B cell (primary cell): ENCODE measurements at regions not wholly inside any gene's neighbourhood (a gene's known extent, or its start where the extent isn't known, plus 50 kb on each side); places are given as distances from the start of the nearest gene placed in this dataset.

Experiments used
- ATAC-seq: fragments of 200-7000 bp; cut with Tn5 transposase; one replicate; pipeline ENCODE4 v1.10.0; 2021; ENCODE audit warnings: low read depth, mild to moderate bottlenecking, moderate number of reproducible peaks, moderate library complexity
- CTCF ChIA-PET: fragments of 350-600 bp; sonication (Branson Sonifier 250); formaldehyde crosslinking; loops from one replicate; lab custom pipeline; 2021; ENCODE audit warnings: antibody characterized with exemption, inconsistent platforms; lab: Charles Lee
- POLR2A ChIA-PET: fragments of 350-600 bp; sonication (Branson Sonifier 250); formaldehyde crosslinking; loops from one replicate; lab custom pipeline; 2021; ENCODE audit warnings: antibody characterized with exemption; lab: Charles Lee
- DNase-seq: peaks from one replicate; pipeline ENCODE4 v3.0.0; 2013
- H2AFZ ChIP-seq: 2 replicates; pipeline ENCODE4 v1.6.1; 2012; ENCODE audit warnings: mild to moderate bottlenecking, low read depth, low read length; ENCODE audit not compliant: insufficient read depth, poor library complexity, severe bottlenecking
- H3K27ac ChIP-seq, 2 donors: 1 replicate in 1 of 2; 2 replicates in 1 of 2; pipeline ENCODE4 v1.5.1; 2012 to 2013; ENCODE audit warnings: low read length in 2 of 2, mild to moderate bottlenecking in 2 of 2, moderate library complexity in 1 of 2
- H3K27me3 ChIP-seq, 4 experiments: fragments of 200-600 bp in 1 of 4; sonication (generic) in 1 of 4; replicated peaks in 1 of 4; 1 replicate in 2 of 4; 2 replicates in 2 of 4; pipeline versions ENCODE4 v1.6.1 to v1.7.0; 2013 to 2016; ENCODE audit warnings: low read length in 3 of 4, mild to moderate bottlenecking in 2 of 4, mixed read lengths in 1 of 4, moderate library complexity in 1 of 4; ENCODE audit not compliant: insufficient read depth in 4 of 4, control insufficient read depth in 3 of 4; ENCODE audit errors: control extremely low read depth in 1 of 4
- H3K36me3 ChIP-seq, 2 experiments: replicated peaks in 1 of 2; 1 replicate in 1 of 2; 2 replicates in 1 of 2; pipeline versions ENCODE4 v1.6.1 to v1.7.1; 2013; ENCODE audit warnings: low read length in 1 of 2; ENCODE audit not compliant: insufficient read depth in 2 of 2, control insufficient read depth in 1 of 2; ENCODE audit errors: control extremely low read depth in 1 of 2, extremely low read depth in 1 of 2
- H3K4me1 ChIP-seq, 2 donors: fragments of 200-600 bp in 1 of 2; sonication (generic) in 1 of 2; 1 replicate in 1 of 2; 2 replicates in 1 of 2; pipeline versions ENCODE4 v1.5.1 to v1.6.1; 2013 to 2017; ENCODE audit warnings: low read length in 2 of 2; ENCODE audit not compliant: control insufficient read depth in 2 of 2, insufficient read depth in 2 of 2
- H3K4me2 ChIP-seq: replicated peaks from 2 replicates; pipeline ENCODE3; 2012; ENCODE audit warnings: mild to moderate bottlenecking, low read depth, low read length; ENCODE audit not compliant: poor library complexity, severe bottlenecking
- H3K4me3 ChIP-seq, 5 experiments: fragments of 200-600 bp in 1 of 5; sonication (generic) in 1 of 5; 1 replicate in 3 of 5; 2 replicates in 2 of 5; pipeline versions ENCODE4 v1.5.1 to v1.7.0; 2011 to 2016; ENCODE audit warnings: low read length in 4 of 5, mild to moderate bottlenecking in 4 of 5, low read depth in 2 of 5, control low read depth in 1 of 5, moderate library complexity in 1 of 5; ENCODE audit not compliant: insufficient read depth in 1 of 5; ENCODE audit errors: control extremely low read depth in 1 of 5, extremely low read depth in 1 of 5
- H3K79me2 ChIP-seq: fragments of 200-600 bp; sonication (generic); one replicate; pipeline ENCODE4 v1.6.0; 2016; ENCODE audit warnings: low read length; ENCODE audit not compliant: control insufficient read depth, insufficient read depth
- H3K9ac ChIP-seq: fragments of 200-600 bp; sonication (generic); 2 replicates; pipeline ENCODE4 v1.6.1; 2017; ENCODE audit warnings: mild to moderate bottlenecking, low read length, moderate library complexity
- H3K9me3 ChIP-seq, 3 donors: one replicate each; pipeline versions ENCODE4 v1.6.1 to v1.7.1; 2013; ENCODE audit warnings: low read length in 2 of 3; ENCODE audit not compliant: control insufficient read depth in 2 of 3, insufficient read depth in 1 of 3; ENCODE audit errors: control extremely low read depth in 1 of 3
- H4K20me1 ChIP-seq: 2 replicates; pipeline ENCODE4 v1.6.0; 2012; ENCODE audit warnings: mild to moderate bottlenecking, low read length; ENCODE audit not compliant: insufficient read depth, control insufficient read depth, poor library complexity, severe bottlenecking
- H3K27ac Mint-ChIP-seq: one replicate; pipeline ENCODE4 v1.8.0; 2021; ENCODE audit warnings: mixed read lengths
- H3K27me3 Mint-ChIP-seq: one replicate; pipeline ENCODE4 v1.8.0; 2021; ENCODE audit warnings: mixed read lengths
- H3K4me1 Mint-ChIP-seq: one replicate; pipeline ENCODE4 v1.8.0; 2021; ENCODE audit warnings: mixed read lengths
- H3K4me3 Mint-ChIP-seq: one replicate; pipeline ENCODE4 v1.8.0; 2021; ENCODE audit warnings: mixed read lengths
- H3K9me3 Mint-ChIP-seq: one replicate; pipeline ENCODE4 v1.8.0; 2022; ENCODE audit warnings: mixed read lengths; ENCODE audit not compliant: insufficient read depth
- EZH2 ChIP-seq: IDR thresholded peaks from 2 replicates; pipeline ENCODE4 v1.6.1; 2012; ENCODE audit warnings: borderline replicate concordance, low read depth, mild to moderate bottlenecking, moderate library complexity, low read length; ENCODE audit not compliant: insufficient read depth, poor library complexity, severe bottlenecking
- WGBS: methylation state at CpG from one replicate; pipeline ENCODE4 v1.1.5; 2013; ENCODE audit warnings: missing lambda C conversion rate; ENCODE audit not compliant: insufficient coverage; 5-methylcytosine and 5-hydroxymethylcytosine counted together
- intact Hi-C: fragments of 100-400 bp; cut with micrococcal nuclease; formaldehyde crosslinking; loops from one replicate; pipeline ENCODE4 v1.10.0; 2022
- TF ChIP-seq, protein P1 (sequence below): fragments of 200-600 bp; IDR thresholded peaks from one replicate; pipeline ENCODE4 v1.8.0; 2022; ENCODE audit warnings: antibody characterized with exemption, mild to moderate bottlenecking

DNA sequence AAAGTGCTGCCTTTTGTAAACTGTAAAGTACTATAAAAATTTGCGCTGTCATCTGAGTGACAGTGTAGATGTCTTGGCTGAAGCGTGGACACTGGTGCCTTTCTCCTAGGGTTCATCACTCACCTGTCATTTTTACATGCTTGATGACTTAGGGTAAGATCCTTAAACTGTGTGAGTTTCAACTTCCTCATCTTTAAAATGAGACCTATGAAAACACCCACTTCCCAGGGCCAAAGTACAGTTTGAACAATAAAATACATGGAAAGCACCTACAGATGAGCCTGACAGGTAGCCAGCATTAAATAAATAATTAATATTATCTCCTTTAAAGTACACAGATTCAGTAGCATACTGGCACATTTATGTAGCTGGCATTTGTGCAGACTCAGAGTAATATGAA is 309.9 kb downstream of the CHRM3 start:
- no peaks in the 10 kb centered on the region for H3K4me1 Mint-ChIP-seq
- no CpG with 5 or more reads among the region's 2 CpGs for WGBS
- intact Hi-C loops: no loop called here

DNA sequence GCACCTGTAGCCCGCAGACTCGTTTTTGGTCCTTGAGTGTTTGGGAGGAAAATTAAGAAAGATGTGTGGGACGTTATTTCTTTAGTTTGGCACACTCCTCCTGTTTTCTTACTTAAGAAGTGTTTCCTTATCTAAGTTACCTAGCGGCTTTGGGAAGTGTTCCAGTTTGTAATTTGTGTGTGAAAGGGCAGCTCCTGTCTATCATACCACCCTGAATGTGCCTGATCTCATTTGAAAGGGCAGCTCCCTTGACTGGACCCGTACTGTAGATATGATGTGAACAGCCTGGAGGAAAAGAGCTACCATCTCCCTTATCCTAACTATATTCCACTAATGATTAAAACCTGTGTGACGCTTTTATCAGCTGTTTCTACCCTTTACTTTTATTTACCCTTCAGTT is 314.3 kb downstream of the CHRM3 start:
- Mint-ChIP-seq H3K27me3 (no peaks in the 10 kb centered on the region), H3K4me1 (no peaks in the 10 kb centered on the region), H3K9me3 (no peaks in the 10 kb centered on the region), H3K27ac (no peak overlapping the region), H3K4me3 (no peak overlapping the region)
- ATAC-seq (no peak), DNase-seq (no peak)
- no peak overlapping the region for H2AFZ ChIP-seq
- WGBS: 100% methylated on average over 1 of the region's 6 CpGs
- H3K27me3 ChIP-seq: no peaks in the 10 kb centered on the region
- no peaks in the 10 kb centered on the region for H4K20me1 ChIP-seq
- intact Hi-C loops: no loop called here
- H3K4me1 ChIP-seq: no peaks in the 10 kb centered on the region
- ChIA-PET CTCF (no interaction called here), POLR2A (no interaction called here)
- H3K27ac ChIP-seq: no peak overlapping the region
- no peak overlapping the region for H3K4me2 ChIP-seq
- H3K4me3 ChIP-seq: no peak overlapping the region
- no peaks in the 10 kb centered on the region for H3K36me3 ChIP-seq
- H3K9ac ChIP-seq: no peak overlapping the region
- no peaks in the 10 kb centered on the region for H3K9me3 ChIP-seq
- TF ChIP-seq, protein P1, sequence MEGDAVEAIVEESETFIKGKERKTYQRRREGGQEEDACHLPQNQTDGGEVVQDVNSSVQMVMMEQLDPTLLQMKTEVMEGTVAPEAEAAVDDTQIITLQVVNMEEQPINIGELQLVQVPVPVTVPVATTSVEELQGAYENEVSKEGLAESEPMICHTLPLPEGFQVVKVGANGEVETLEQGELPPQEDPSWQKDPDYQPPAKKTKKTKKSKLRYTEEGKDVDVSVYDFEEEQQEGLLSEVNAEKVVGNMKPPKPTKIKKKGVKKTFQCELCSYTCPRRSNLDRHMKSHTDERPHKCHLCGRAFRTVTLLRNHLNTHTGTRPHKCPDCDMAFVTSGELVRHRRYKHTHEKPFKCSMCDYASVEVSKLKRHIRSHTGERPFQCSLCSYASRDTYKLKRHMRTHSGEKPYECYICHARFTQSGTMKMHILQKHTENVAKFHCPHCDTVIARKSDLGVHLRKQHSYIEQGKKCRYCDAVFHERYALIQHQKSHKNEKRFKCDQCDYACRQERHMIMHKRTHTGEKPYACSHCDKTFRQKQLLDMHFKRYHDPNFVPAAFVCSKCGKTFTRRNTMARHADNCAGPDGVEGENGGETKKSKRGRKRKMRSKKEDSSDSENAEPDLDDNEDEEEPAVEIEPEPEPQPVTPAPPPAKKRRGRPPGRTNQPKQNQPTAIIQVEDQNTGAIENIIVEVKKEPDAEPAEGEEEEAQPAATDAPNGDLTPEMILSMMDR: no peak
- no peak for TF ChIP-seq EZH2
- no peaks in the 10 kb centered on the region for H3K79me2 ChIP-seq

More for the DNA sequence above, 309.9 kb downstream of the CHRM3 start:
- Mint-ChIP-seq H3K4me3 (no peak overlapping the region), H3K27ac (no peak overlapping the region), H3K9me3 (no peaks in the 10 kb centered on the region), H3K27me3 (no peaks in the 10 kb centered on the region)
- H3K4me1 ChIP-seq: no peaks in the 10 kb centered on the region
- H3K4me2 ChIP-seq: no peak overlapping the region
- ATAC-seq (no peak), DNase-seq (no peak)
- no peaks in the 10 kb centered on the region for H3K27me3 ChIP-seq
- ChIA-PET POLR2A (no interaction called here), CTCF (no interaction called here)
- H4K20me1 ChIP-seq: no peaks in the 10 kb centered on the region
- no peak overlapping the region for H3K9ac ChIP-seq
- no peaks in the 10 kb centered on the region for H3K36me3 ChIP-seq
- H3K9me3 ChIP-seq: no peaks in the 10 kb centered on the region
- H2AFZ ChIP-seq: no peak overlapping the region
- no peak overlapping the region for H3K27ac ChIP-seq
- no peaks in the 10 kb centered on the region for H3K79me2 ChIP-seq
- TF ChIP-seq, protein P1: no peak
- TF ChIP-seq EZH2: no peak
- H3K4me3 ChIP-seq: no peak overlapping the region
